ENCODE measurements at regions not wholly inside any gene's neighbourhood (a gene's known extent, or its start where the extent isn't known, plus 50 kb on each side); places are given as distances from the start of the nearest gene placed in this dataset.

GRCh38 chr6:164750128-164750527 lies 559.3 kb downstream of the C6orf118 start:
- TF ChIP-seq POLR2AphosphoS5 (IDR thresholded peaks at IDR 0.05; ENCODE audit: insufficient read depth in 1 of 2, low read depth in 1 of 2): no peak
- TF ChIP-seq CTCF (IDR thresholded peaks at IDR 0.05): no peak
